ENCODE measurements at regions not wholly inside any gene's neighbourhood (a gene's known extent, or its start where the extent isn't known, plus 50 kb on each side); places are given as distances from the start of the nearest gene placed in this dataset.

- no peaks in the 10 kb centered on the region for H4K20me1 ChIP-seq (ENCODE audit: insufficient read depth)
- H3K9me3 ChIP-seq, result no peaks in the 10 kb centered on the region
- no peak overlapping the region for H3K4me2 ChIP-seq
- CTCF ChIA-PET, result no interaction called here
- H2AFZ ChIP-seq (ENCODE audit: low read depth), result no peak overlapping the region
- no peak for DNase-seq
- H3K79me2 ChIP-seq (ENCODE audit: insufficient read depth), result no peaks in the 10 kb centered on the region
- H3K4me1 ChIP-seq (ENCODE audit: control insufficient read depth in 1 of 2, insufficient read depth in 2 of 2, low read depth in 1 of 2, low read length in 1 of 2), result no peaks in the 10 kb centered on the region
- no peak overlapping the region for H3K4me3 ChIP-seq (ENCODE audit: low read depth in 2 of 2, low read length in 1 of 2)
- H3F3A ChIP-seq (replicated peaks; ENCODE audit: insufficient read depth), result no peaks in the 10 kb centered on the region
- H3K27ac ChIP-seq (ENCODE audit: low read depth in 2 of 2, low read length in 1 of 2), result no peak overlapping the region
- H3K9ac ChIP-seq, result no peak overlapping the region
- H3K9me2 ChIP-seq, result no peaks in the 10 kb centered on the region
- POLR2A ChIA-PET, result no interaction called here
- WGBS (ENCODE audit: low lambda C conversion rate), result 39% methylated on average over 5 of the region's 5 CpGs
- TF ChIP-seq ELF1 (IDR thresholded peaks at IDR 0.05) (no peak), ZBTB33 (IDR thresholded peaks at IDR 0.05; ENCODE audit: borderline replicate concordance, low read depth) (no peak), NRF1 (IDR thresholded peaks at IDR 0.05; ENCODE audit: low read depth, low read length) (no peak), CTCF (IDR thresholded peaks at IDR 0.05) (no peak), RAD21 (IDR thresholded peaks at IDR 0.05; ENCODE audit: low read length) (no peak), TEAD4 (IDR thresholded peaks at IDR 0.05; ENCODE audit: borderline replicate concordance, insufficient read depth) (no peak), PBX3 (IDR thresholded peaks at IDR 0.05) (no peak), USF1 (IDR thresholded peaks at IDR 0.05; ENCODE audit: borderline replicate concordance, low read depth) (no peak), RXRA (IDR thresholded peaks at IDR 0.05; ENCODE audit: borderline replicate concordance, low read depth) (no peak), MAX (IDR thresholded peaks at IDR 0.05; ENCODE audit: low read depth) (no peak), FOXM1 (IDR thresholded peaks at IDR 0.05; ENCODE audit: low read depth) (no peak)
- H3K36me3 ChIP-seq (replicated peaks in 1 of 2; ENCODE audit: control insufficient read depth in 1 of 2, insufficient read depth in 2 of 2, low read length in 1 of 2), result no peaks in the 10 kb centered on the region
- H3K27me3 ChIP-seq (ENCODE audit: insufficient read depth), result no peaks in the 10 kb centered on the region
Measured at GRCh38 chrX:6782831-6783230, 247.9 kb upstream of the VCX3A start.

Data from SK-N-SH (cell line).